Panc1 (cell line): ENCODE measurements at regions not wholly inside any gene's neighbourhood (a gene's known extent, or its start where the extent isn't known, plus 50 kb on each side); places are given as distances from the start of the nearest gene placed in this dataset.

Source experiments
- ATAC-seq: fragments of 200-7000 bp; cut with Tn5 transposase; 2 replicates; pipeline ENCODE4 v1.9.1; 2020; ENCODE audit warnings: mild to moderate bottlenecking, moderate library complexity
- BruUV-seq: library from RNA; stranded (reverse); fragments of 400-500 nt; replicated peaks from 2 replicates; lab custom pipeline; 2021; lab: Mats Ljungman, UMichigan
- CTCF ChIA-PET: fragments of 300-600 bp; sonication (Branson Sonifier 250); formaldehyde crosslinking; loops from one replicate; lab custom pipeline; 2022; ENCODE audit warnings: antibody characterized with exemption; lab: Charles Lee
- POLR2A ChIA-PET: fragments of 300-600 bp; sonication (Branson Sonifier 250); formaldehyde crosslinking; loops from one replicate; lab custom pipeline; 2022; ENCODE audit warnings: antibody characterized with exemption; lab: Charles Lee
- DNase-seq: peaks from one replicate; pipeline ENCODE4 v3.0.0-alpha.2; 2010; ENCODE audit warnings: low read depth, low spot score
- H3K27ac ChIP-seq: 2 replicates; pipeline ENCODE4 v1.5.1; 2011; ENCODE audit warnings: mild to moderate bottlenecking, low read length, inconsistent platforms
- H3K27me3 ChIP-seq: fragments of 200-500 bp; sonication (Bioruptor generic); 2 replicates; pipeline ENCODE4 v1.6.0; 2014; ENCODE audit warnings: low read length, inconsistent platforms; ENCODE audit not compliant: control insufficient read depth, insufficient read depth
- H3K36me3 ChIP-seq: fragments of 200-500 bp; sonication (Bioruptor generic); 2 replicates; pipeline ENCODE4 v1.5.1; 2014; ENCODE audit warnings: inconsistent platforms, mild to moderate bottlenecking, low read length, moderate library complexity; ENCODE audit not compliant: control insufficient read depth, insufficient read depth
- H3K4me1 ChIP-seq: 2 replicates; pipeline ENCODE4 v1.5.1; 2011; ENCODE audit warnings: inconsistent platforms, mild to moderate bottlenecking, low read length, moderate library complexity; ENCODE audit not compliant: control insufficient read depth, insufficient read depth
- H3K4me3 ChIP-seq, 2 experiments: 2 replicates each; pipeline ENCODE4 v1.5.1; 2011 to 2012; ENCODE audit warnings: low read depth in 2 of 2, low read length in 2 of 2, mild to moderate bottlenecking in 2 of 2, inconsistent platforms in 1 of 2, moderate library complexity in 1 of 2
- H3K9me3 ChIP-seq: fragments of 200-500 bp; sonication (Bioruptor generic); 2 replicates; pipeline ENCODE4 v1.5.1; 2014; ENCODE audit warnings: low read depth, mild to moderate bottlenecking, inconsistent platforms, low read length, moderate library complexity; ENCODE audit not compliant: control insufficient read depth, insufficient read depth
- CTCF ChIP-seq: fragments of 450-650 bp; IDR thresholded peaks from 2 replicates; pipeline ENCODE4 v1.5.1; 2017; ENCODE audit warnings: mild to moderate bottlenecking
- POLR2AphosphoS5 ChIP-seq: IDR thresholded peaks from 2 replicates; pipeline ENCODE4 v1.6.1; 2012; ENCODE audit warnings: mild to moderate bottlenecking, low read depth, low read length, moderate library complexity
- REST ChIP-seq, 2 experiments: IDR thresholded peaks; 2 replicates each; pipeline ENCODE4 v1.6.1; 2011 to 2012; ENCODE audit warnings: low read depth in 2 of 2, control low read depth in 1 of 2, low read length in 1 of 2, mild to moderate bottlenecking in 1 of 2, moderate library complexity in 1 of 2; ENCODE audit not compliant: insufficient read depth in 1 of 2
- SIN3A ChIP-seq: IDR thresholded peaks from 2 replicates; pipeline ENCODE4 v1.6.1; 2012; ENCODE audit warnings: low read depth, mild to moderate bottlenecking, low read length, moderate library complexity, borderline replicate concordance; ENCODE audit not compliant: insufficient read depth
- TCF7L2 ChIP-seq: IDR thresholded peaks from 2 replicates; pipeline ENCODE4 v1.6.1; 2011; ENCODE audit warnings: mild to moderate bottlenecking, low read depth, low read length, inconsistent platforms
- in situ Hi-C: cut with HindIII; loops from 2 replicates; pipeline ENCODE4 v1.10.0; 2016; ENCODE audit warnings: low sequenced_read_pairs, low pct_unique_long_range_greater_than_20kb
- intact Hi-C: fragments of 100-400 bp; cut with micrococcal nuclease; formaldehyde crosslinking; loops from one replicate; pipeline ENCODE4 v1.10.0; 2022; ENCODE audit not compliant: unreplicated experiment

- ChIA-PET POLR2A (interaction anchor here (0.7 kb wide), 1 partner anchor 8 kb away, joined by 4 read pairs; no protein-coding TSS in a partner anchor), CTCF (no interaction called here)
- in situ Hi-C loops, result no loop called here
- peaks cover 3% of the 10 kb centered on the region; the same call in 1 of the 2 replicates for H3K27me3 ChIP-seq
- TF ChIP-seq REST (IDR thresholded peaks at IDR 0.05; ENCODE audit: insufficient read depth in 1 of 2, low read depth in 2 of 2, low read length in 1 of 2), result no peak
- TF ChIP-seq TCF7L2, result no peak
- no peak for TF ChIP-seq SIN3A
- TF ChIP-seq POLR2AphosphoS5, result no peak
- TF ChIP-seq CTCF, result no peak
- no peak for DNase-seq
- no peak for ATAC-seq
- H3K4me3 ChIP-seq, result no peak overlapping the region
- BruUV-seq, result no TSS peak
- intact Hi-C loops, result no loop called here
- H3K36me3 ChIP-seq, result no peaks in the 10 kb centered on the region
- H3K9me3 ChIP-seq, result no peaks in the 10 kb centered on the region
- no peak overlapping the region for H3K27ac ChIP-seq
- H3K4me1 ChIP-seq, result no peaks in the 10 kb centered on the region
Measured at GRCh38 chr7:22051886-22052673, 106.4 kb upstream of the CDCA7L start.

GRCh38 chr7:22049766-22050500 lies 104.2 kb upstream of the CDCA7L start:
- no peak for DNase-seq
- ChIA-PET POLR2A (no interaction called here), CTCF (no interaction called here)
- Histone ChIP-seq H3K27ac (no peak overlapping the region), H3K4me1 (no peaks in the 10 kb centered on the region), H3K27me3 (peaks cover 3% of the 10 kb centered on the region; the same call in 1 of the 2 replicates), H3K9me3 (no peaks in the 10 kb centered on the region), H3K4me3 (no peak overlapping the region), H3K36me3 (no peaks in the 10 kb centered on the region)
- ATAC-seq, result no peak
- intact Hi-C loops, result no loop called here
- BruUV-seq, result no TSS peak
- in situ Hi-C loops, result no loop called here
- no peak for TF ChIP-seq CTCF
- TF ChIP-seq SIN3A, result no peak
- no peak for TF ChIP-seq REST (IDR thresholded peaks at IDR 0.05; ENCODE audit: insufficient read depth in 1 of 2, low read depth in 2 of 2, low read length in 1 of 2)
- TF ChIP-seq POLR2AphosphoS5, result no peak
- TF ChIP-seq TCF7L2, result no peak
